IMR-90 (cell line): ENCODE measurements at regions not wholly inside any gene's neighbourhood (a gene's known extent, or its start where the extent isn't known, plus 50 kb on each side); places are given as distances from the start of the nearest gene placed in this dataset.

Experiments
- ATAC-seq: fragments of 200-7000 bp; cut with Tn5 transposase; 2 replicates; pipeline ENCODE4 v1.9.1; 2020; ENCODE audit warnings: low read depth, mild to moderate bottlenecking, moderate library complexity
- BruUV-seq: library from RNA; stranded (reverse); fragments of 400-500 nt; replicated peaks from 2 replicates; lab custom pipeline; 2021; lab: Mats Ljungman, UMichigan
- CTCF ChIA-PET: fragments of 300-600 bp; formaldehyde crosslinking; extraction: SDS; loops from one replicate; lab custom pipeline; 2021; ENCODE audit warnings: antibody characterized with exemption; lab: Yijun Ruan, JAX
- POLR2A ChIA-PET: fragments of 300-600 bp; sonication (Branson Sonifier 250); formaldehyde crosslinking; loops from one replicate; lab custom pipeline; 2022; ENCODE audit warnings: antibody characterized with exemption; ENCODE audit not compliant: unreplicated experiment; lab: Charles Lee
- DNase-seq: peaks from one replicate; pipeline ENCODE4 v3.0.0; 2013
- H2AFZ ChIP-seq: replicated peaks from 2 replicates; pipeline ENCODE3; 2013; ENCODE audit warnings: low read length, mild to moderate bottlenecking; ENCODE audit not compliant: poor library complexity
- H2AK5ac ChIP-seq: 2 replicates; pipeline ENCODE4 v1.6.1; 2013; ENCODE audit warnings: low read depth, low read length, inconsistent platforms
- H2AK9ac ChIP-seq: replicated peaks from 2 replicates; pipeline ENCODE3; 2013; ENCODE audit warnings: mild to moderate bottlenecking, low read depth, low read length, moderate library complexity; ENCODE audit not compliant: poor library complexity
- H2BK120ac ChIP-seq: 2 replicates; pipeline ENCODE4 v1.6.1; 2013; ENCODE audit warnings: low read depth, low read length, inconsistent platforms
- H2BK15ac ChIP-seq: 3 replicates; pipeline ENCODE4 v1.6.1; 2013; ENCODE audit warnings: low read depth, low read length, inconsistent platforms
- H2BK20ac ChIP-seq: 2 replicates; pipeline ENCODE4 v1.6.1; 2013; ENCODE audit warnings: low read depth, mild to moderate bottlenecking, inconsistent platforms, low read length, moderate library complexity
- H2BK5ac ChIP-seq: 2 replicates; pipeline ENCODE4 v1.6.1; 2013; ENCODE audit warnings: mild to moderate bottlenecking, low read depth, low read length, inconsistent platforms; ENCODE audit not compliant: poor library complexity, severe bottlenecking
- H3K14ac ChIP-seq: replicated peaks from 2 replicates; pipeline ENCODE4 v1.6.1; 2013; ENCODE audit warnings: low read depth, low read length, inconsistent platforms
- H3K18ac ChIP-seq: 2 replicates; pipeline ENCODE4 v1.6.1; 2013; ENCODE audit warnings: low read depth, low read length, control low read depth
- H3K23ac ChIP-seq: 2 replicates; pipeline ENCODE4 v1.6.1; 2013; ENCODE audit warnings: low read depth, low read length, inconsistent platforms
- H3K27ac ChIP-seq: 2 replicates; pipeline ENCODE4 v1.5.1; 2013; ENCODE audit warnings: mild to moderate bottlenecking, control low read depth, low read length; ENCODE audit not compliant: insufficient read depth
- H3K27me3 ChIP-seq: 2 replicates; pipeline ENCODE4 v1.6.1; 2013; ENCODE audit warnings: low read length; ENCODE audit not compliant: control insufficient read depth, insufficient read depth
- H3K36me3 ChIP-seq: 2 replicates; pipeline ENCODE4 v1.6.1; 2013; ENCODE audit warnings: low read length, mixed read lengths; ENCODE audit not compliant: control insufficient read depth, insufficient read depth
- H3K4ac ChIP-seq: 2 replicates; pipeline ENCODE4 v1.6.1; 2013; ENCODE audit warnings: low read depth, low read length, inconsistent platforms
- H3K4me1 ChIP-seq: 2 replicates; pipeline ENCODE4 v1.6.1; 2013; ENCODE audit warnings: low read length, mixed read lengths; ENCODE audit not compliant: control insufficient read depth, insufficient read depth
- H3K4me2 ChIP-seq: 2 replicates; pipeline ENCODE4 v1.6.1; 2013; ENCODE audit warnings: low read depth, mild to moderate bottlenecking, control low read depth, low read length, moderate library complexity
- H3K4me3 ChIP-seq: 2 replicates; pipeline ENCODE4 v1.5.1; 2013; ENCODE audit warnings: low read depth, mild to moderate bottlenecking, control low read depth, low read length, moderate library complexity; ENCODE audit not compliant: insufficient read depth
- H3K56ac ChIP-seq: 2 replicates; pipeline ENCODE4 v1.6.1; 2013; ENCODE audit warnings: low read length, inconsistent platforms; ENCODE audit not compliant: insufficient read depth; ENCODE audit errors: extremely low read depth
- H3K79me1 ChIP-seq, 2 experiments: 2 replicates each; pipeline ENCODE4 v1.6.1; 2013; ENCODE audit warnings: low read length in 2 of 2, inconsistent platforms in 1 of 2, low read depth in 1 of 2
- H3K9ac ChIP-seq: 2 replicates; pipeline ENCODE4 v1.6.1; 2013; ENCODE audit warnings: low read depth, low read length, control low read depth
- H3K9me1 ChIP-seq: 2 replicates; pipeline ENCODE4 v1.6.1; 2013; ENCODE audit warnings: low read length, inconsistent platforms; ENCODE audit not compliant: insufficient read depth
- H3K9me3 ChIP-seq: 2 replicates; pipeline ENCODE4 v1.6.1; 2013; ENCODE audit warnings: low read length; ENCODE audit not compliant: control insufficient read depth, insufficient read depth
- H4K20me1 ChIP-seq: 2 replicates; pipeline ENCODE4 v1.6.1; 2013; ENCODE audit warnings: low read length, inconsistent platforms; ENCODE audit not compliant: insufficient read depth
- H4K5ac ChIP-seq: 2 replicates; pipeline ENCODE4 v1.6.1; 2013; ENCODE audit warnings: mild to moderate bottlenecking, low read depth, low read length, control low read depth
- H4K8ac ChIP-seq, 2 experiments: 2 replicates each; pipeline ENCODE4 v1.6.1; 2013; ENCODE audit warnings: low read depth in 2 of 2, low read length in 2 of 2, control low read depth in 1 of 2, inconsistent platforms in 1 of 2
- H4K91ac ChIP-seq: 2 replicates; pipeline ENCODE4 v1.6.1; 2013; ENCODE audit warnings: low read depth, low read length, inconsistent platforms; ENCODE audit not compliant: insufficient read depth
- CHD1 ChIP-seq: IDR thresholded peaks from 2 replicates; pipeline ENCODE4 v1.6.1; 2012; ENCODE audit warnings: low read depth, low read length, improper control_type of control experiment
- FOS ChIP-seq: fragments of 150-350 bp; IDR thresholded peaks from 2 replicates; pipeline ENCODE4 v1.6.1; 2016; ENCODE audit warnings: low read depth, low read length
- MAZ ChIP-seq: IDR thresholded peaks from 2 replicates; pipeline ENCODE4 v1.6.1; 2012; ENCODE audit warnings: low read depth, mild to moderate bottlenecking, low read length, improper control_type of control experiment, moderate library complexity, borderline replicate concordance
- NFE2L2 ChIP-seq: fragments of 150-350 bp; IDR thresholded peaks from 2 replicates; pipeline ENCODE4 v1.6.1; 2016; ENCODE audit warnings: low read depth, mild to moderate bottlenecking, low read length
- POLR2A ChIP-seq: IDR thresholded peaks from 2 replicates; pipeline ENCODE4 v1.6.1; 2012; ENCODE audit warnings: mild to moderate bottlenecking, low read depth, low read length
- RAD21 ChIP-seq: IDR thresholded peaks from 2 replicates; pipeline ENCODE4 v1.6.1; 2012; ENCODE audit warnings: low read length, improper control_type of control experiment
- RCOR1 ChIP-seq: IDR thresholded peaks from 2 replicates; pipeline ENCODE4 v1.6.1; 2012; ENCODE audit warnings: mild to moderate bottlenecking, low read length, improper control_type of control experiment; ENCODE audit not compliant: insufficient replicate concordance
- RFX5 ChIP-seq: IDR thresholded peaks from 2 replicates; pipeline ENCODE4 v1.8.0; 2012; ENCODE audit warnings: low read depth, mild to moderate bottlenecking, low read length, moderate library complexity
- SMC3 ChIP-seq: fragments of 150-350 bp; IDR thresholded peaks from 2 replicates; pipeline ENCODE4 v1.6.1; 2016; ENCODE audit warnings: low read depth, mild to moderate bottlenecking, antibody characterized with exemption, low read length, moderate library complexity
- WGBS, 2 experiments: methylation state at CpG; one replicate each; pipeline versions ENCODE4 v1.1.5 to v1.1.7; 2013; ENCODE audit warnings: missing lambda C conversion rate in 2 of 2; ENCODE audit not compliant: insufficient read length in 1 of 2; ENCODE audit errors: extremely low coverage in 2 of 2; 5-methylcytosine and 5-hydroxymethylcytosine counted together
- dilution Hi-C: fragments of 300-500 bp; cut with HindIII; formaldehyde crosslinking; loops from one replicate; pipeline ENCODE4 v1.14.3; 2018; ENCODE audit warnings: low sequenced_read_pairs; ENCODE audit not compliant: unreplicated experiment
- in situ Hi-C: fragments of 300-500 bp; cut with MboI; formaldehyde crosslinking; loops from 3 replicates; pipeline ENCODE4 v1.14.3; 2019; ENCODE audit warnings: low sequenced_read_pairs, inconsistent platforms, mixed read lengths
- intact Hi-C: fragments of 100-400 bp; cut with micrococcal nuclease; formaldehyde crosslinking; loops from 2 replicates; pipeline ENCODE4 v1.10.0; 2022
- TF ChIP-seq, protein P1 (sequence below): fragments of 150-350 bp; IDR thresholded peaks from 2 replicates; pipeline ENCODE4 v1.6.1; 2017; ENCODE audit warnings: mild to moderate bottlenecking, antibody characterized with exemption, low read length, low read depth
- TF ChIP-seq, protein P2 (sequence below): conservative IDR thresholded peaks from 2 replicates; pipeline ENCODE4 v1.5.1; 2012; ENCODE audit warnings: mild to moderate bottlenecking, low read depth, low read length, improper control_type of control experiment

DNA sequence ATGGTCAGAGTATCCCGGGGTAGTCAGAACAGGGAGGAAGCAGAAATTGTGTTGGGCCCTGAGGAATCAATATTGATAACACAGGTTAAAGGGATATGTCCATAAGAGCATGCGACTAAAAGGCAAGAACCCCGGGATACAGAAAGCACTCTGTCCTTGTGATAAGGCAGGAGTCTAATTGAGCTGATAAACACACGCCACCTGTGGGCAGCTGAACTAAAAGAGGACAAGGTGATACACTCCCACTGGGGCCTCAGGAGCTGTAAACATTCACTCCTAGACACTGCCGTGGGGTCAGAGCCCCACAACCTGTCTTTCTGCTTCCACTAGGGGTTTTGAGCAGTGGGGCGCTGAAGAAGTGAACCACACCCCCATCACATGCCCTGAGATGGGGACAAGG lies 144.7 kb upstream of the MPDZ start:
- no peak overlapping the region for H2BK20ac ChIP-seq
- no peak overlapping the region for H3K56ac ChIP-seq
- BruUV-seq, result no TSS peak
- no peak overlapping the region for H2BK120ac ChIP-seq
- CTCF ChIA-PET, result no interaction called here
- WGBS, 2 experiments, result 60% methylated on average over 1 of the region's 6 CpGs; no CpG with 5 or more reads in 1 of the 2 experiments
- ATAC-seq (no peak), DNase-seq (no peak)
- H3K23ac ChIP-seq, result no peak overlapping the region
- dilution Hi-C loops (no loop called here), intact Hi-C loops (loop anchor here (5.0 to 10.0 kb wide), 4 partner anchors 389 to 1341 kb away; no protein-coding TSS in a partner anchor), in situ Hi-C loops (loop anchor here (5.0 to 10.0 kb wide), 2 partner anchors 931 to 1013 kb away; no protein-coding TSS in a partner anchor)
- no peaks in the 10 kb centered on the region for H3K4me1 ChIP-seq
- POLR2A ChIA-PET, result no interaction called here
- no peak overlapping the region for H2BK5ac ChIP-seq
- H2AK9ac ChIP-seq, result no peak overlapping the region
- H4K8ac ChIP-seq, result no peak overlapping the region
- no peak overlapping the region for H3K27ac ChIP-seq
- H4K5ac ChIP-seq, result no peak overlapping the region
- no peak overlapping the region for H4K91ac ChIP-seq
- H3K4ac ChIP-seq, result no peak overlapping the region
- H3K79me1 ChIP-seq, result no peaks in the 10 kb centered on the region
- H3K18ac ChIP-seq, result no peak overlapping the region
- no peaks in the 10 kb centered on the region for H3K36me3 ChIP-seq
- no peak overlapping the region for H3K9ac ChIP-seq
- H3K4me2 ChIP-seq, result no peak overlapping the region
- no peak overlapping the region for H3K14ac ChIP-seq
- H3K4me3 ChIP-seq, result no peak overlapping the region
- H2BK15ac ChIP-seq, result no peak overlapping the region
- no peaks in the 10 kb centered on the region for H4K20me1 ChIP-seq
- no peak overlapping the region for H2AK5ac ChIP-seq
- no peaks in the 10 kb centered on the region for H3K9me3 ChIP-seq
- peaks cover 5% of the 10 kb centered on the region; the same call in 1 of the 2 replicates for H3K27me3 ChIP-seq
- TF ChIP-seq RAD21, result no peak
- no peak for TF ChIP-seq FOS
- no peak for TF ChIP-seq RCOR1
- no peak for TF ChIP-seq POLR2A
- no peak for TF ChIP-seq NFE2L2
- TF ChIP-seq, protein P1, sequence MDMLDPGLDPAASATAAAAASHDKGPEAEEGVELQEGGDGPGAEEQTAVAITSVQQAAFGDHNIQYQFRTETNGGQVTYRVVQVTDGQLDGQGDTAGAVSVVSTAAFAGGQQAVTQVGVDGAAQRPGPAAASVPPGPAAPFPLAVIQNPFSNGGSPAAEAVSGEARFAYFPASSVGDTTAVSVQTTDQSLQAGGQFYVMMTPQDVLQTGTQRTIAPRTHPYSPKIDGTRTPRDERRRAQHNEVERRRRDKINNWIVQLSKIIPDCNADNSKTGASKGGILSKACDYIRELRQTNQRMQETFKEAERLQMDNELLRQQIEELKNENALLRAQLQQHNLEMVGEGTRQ, result no peak
- no peak for TF ChIP-seq SMC3
- TF ChIP-seq, protein P2, sequence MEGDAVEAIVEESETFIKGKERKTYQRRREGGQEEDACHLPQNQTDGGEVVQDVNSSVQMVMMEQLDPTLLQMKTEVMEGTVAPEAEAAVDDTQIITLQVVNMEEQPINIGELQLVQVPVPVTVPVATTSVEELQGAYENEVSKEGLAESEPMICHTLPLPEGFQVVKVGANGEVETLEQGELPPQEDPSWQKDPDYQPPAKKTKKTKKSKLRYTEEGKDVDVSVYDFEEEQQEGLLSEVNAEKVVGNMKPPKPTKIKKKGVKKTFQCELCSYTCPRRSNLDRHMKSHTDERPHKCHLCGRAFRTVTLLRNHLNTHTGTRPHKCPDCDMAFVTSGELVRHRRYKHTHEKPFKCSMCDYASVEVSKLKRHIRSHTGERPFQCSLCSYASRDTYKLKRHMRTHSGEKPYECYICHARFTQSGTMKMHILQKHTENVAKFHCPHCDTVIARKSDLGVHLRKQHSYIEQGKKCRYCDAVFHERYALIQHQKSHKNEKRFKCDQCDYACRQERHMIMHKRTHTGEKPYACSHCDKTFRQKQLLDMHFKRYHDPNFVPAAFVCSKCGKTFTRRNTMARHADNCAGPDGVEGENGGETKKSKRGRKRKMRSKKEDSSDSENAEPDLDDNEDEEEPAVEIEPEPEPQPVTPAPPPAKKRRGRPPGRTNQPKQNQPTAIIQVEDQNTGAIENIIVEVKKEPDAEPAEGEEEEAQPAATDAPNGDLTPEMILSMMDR, result no peak
- no peak for TF ChIP-seq RFX5
- TF ChIP-seq MAZ, result no peak
- no peak for TF ChIP-seq CHD1
- H2AFZ ChIP-seq, result no peak overlapping the region
- H3K9me1 ChIP-seq, result no peaks in the 10 kb centered on the region
